ENCODE measurements at regions not wholly inside any gene's neighbourhood (a gene's known extent, or its start where the extent isn't known, plus 50 kb on each side); places are given as distances from the start of the nearest gene placed in this dataset.

DNA sequence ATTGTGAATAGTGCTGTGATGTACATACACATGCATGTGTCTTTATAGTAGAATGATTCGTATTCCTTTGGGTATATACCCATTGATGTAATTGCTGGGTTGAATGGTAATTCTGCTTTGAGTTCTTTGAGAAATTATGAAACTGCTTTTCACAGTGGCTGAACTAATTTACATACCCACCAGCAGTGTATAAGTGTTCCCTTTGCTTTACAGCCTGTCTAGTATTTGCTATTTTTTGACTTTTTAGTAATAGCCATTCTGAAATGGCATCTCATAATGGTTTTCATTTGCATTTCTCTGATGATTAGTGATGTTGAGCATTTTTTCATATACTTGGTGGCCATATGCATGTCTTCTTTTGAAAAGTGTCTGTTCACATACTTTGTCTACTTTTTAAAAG is 54.5 kb upstream of the FAM78B start:
- TF ChIP-seq, protein P1, sequence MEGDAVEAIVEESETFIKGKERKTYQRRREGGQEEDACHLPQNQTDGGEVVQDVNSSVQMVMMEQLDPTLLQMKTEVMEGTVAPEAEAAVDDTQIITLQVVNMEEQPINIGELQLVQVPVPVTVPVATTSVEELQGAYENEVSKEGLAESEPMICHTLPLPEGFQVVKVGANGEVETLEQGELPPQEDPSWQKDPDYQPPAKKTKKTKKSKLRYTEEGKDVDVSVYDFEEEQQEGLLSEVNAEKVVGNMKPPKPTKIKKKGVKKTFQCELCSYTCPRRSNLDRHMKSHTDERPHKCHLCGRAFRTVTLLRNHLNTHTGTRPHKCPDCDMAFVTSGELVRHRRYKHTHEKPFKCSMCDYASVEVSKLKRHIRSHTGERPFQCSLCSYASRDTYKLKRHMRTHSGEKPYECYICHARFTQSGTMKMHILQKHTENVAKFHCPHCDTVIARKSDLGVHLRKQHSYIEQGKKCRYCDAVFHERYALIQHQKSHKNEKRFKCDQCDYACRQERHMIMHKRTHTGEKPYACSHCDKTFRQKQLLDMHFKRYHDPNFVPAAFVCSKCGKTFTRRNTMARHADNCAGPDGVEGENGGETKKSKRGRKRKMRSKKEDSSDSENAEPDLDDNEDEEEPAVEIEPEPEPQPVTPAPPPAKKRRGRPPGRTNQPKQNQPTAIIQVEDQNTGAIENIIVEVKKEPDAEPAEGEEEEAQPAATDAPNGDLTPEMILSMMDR (IDR thresholded peaks at IDR 0.05): no peak

DNA sequence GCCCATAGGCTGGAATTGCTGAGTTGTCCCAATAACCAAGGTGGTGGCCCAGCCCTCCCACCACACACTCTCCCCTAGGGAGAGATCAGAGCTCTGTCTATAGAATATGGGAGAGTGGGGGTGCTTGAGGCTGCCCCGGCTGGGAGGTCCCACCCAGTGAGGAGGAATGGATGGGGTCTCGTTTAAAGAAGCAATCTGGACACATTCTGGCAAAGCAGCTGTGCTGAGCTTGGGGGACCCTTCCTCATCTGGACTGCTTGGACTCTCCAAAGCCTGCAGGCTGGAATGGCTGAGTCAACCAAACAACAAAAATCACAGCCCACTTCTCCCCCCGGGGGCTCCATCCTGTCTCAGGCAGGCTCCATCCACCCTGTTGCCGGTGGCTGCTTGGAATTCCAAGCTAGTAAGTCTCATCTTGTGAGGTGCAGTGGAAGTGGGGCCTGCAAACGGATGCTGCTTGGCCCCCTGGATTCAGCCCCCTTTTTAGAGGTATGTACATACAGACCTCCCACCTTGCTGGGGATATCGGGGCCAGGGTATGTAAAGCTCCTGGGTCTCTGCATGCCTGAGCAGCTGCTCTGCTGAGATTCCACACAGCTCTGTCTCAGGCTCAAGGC is 67.1 kb upstream of the FAM78B start:
- TF ChIP-seq, protein P1 (IDR thresholded peaks at IDR 0.05): no peak

DNA sequence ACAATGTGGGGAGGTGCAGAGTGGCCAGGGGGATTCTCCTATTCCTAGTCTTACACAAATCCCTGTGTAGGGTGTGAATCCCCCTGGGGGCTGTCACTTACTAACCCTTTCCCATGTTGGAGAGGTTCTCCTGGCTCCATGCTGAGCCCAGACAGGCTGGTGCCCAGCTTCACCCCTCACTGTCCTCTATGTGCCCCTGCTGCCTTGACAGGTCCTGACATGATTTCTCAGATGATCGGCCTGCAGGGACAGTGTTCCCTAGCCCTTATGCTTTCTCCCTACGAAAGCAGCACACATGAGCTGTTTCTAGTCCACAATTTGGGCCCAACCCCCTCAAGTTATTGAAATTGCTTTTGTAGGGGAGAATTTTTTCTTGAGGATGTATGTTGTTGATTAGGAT is 68.9 kb upstream of the FAM78B start:
- TF ChIP-seq, protein P1 (IDR thresholded peaks at IDR 0.05): no peak

DNA sequence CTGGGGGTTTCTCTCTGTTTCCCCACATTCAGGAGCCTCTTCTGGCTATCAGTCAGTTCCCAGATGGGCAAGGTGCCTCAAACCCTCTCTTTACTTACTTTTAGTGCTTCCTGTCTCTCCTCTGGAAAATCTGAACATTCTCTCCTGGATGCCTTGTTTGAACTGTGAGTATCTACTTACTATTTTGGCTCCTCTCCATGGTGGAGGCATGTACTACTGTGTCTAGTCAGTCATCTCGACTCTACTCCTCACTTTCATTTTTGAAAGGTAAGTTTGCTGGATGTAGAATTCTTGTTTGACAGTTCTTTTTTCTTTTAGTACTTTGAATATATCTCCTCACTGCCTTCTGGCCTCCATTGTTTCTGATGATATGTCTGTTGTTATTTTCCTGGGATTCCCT is 70.9 kb upstream of the FAM78B start:
- TF ChIP-seq, protein P1 (IDR thresholded peaks at IDR 0.05): no peak

DNA sequence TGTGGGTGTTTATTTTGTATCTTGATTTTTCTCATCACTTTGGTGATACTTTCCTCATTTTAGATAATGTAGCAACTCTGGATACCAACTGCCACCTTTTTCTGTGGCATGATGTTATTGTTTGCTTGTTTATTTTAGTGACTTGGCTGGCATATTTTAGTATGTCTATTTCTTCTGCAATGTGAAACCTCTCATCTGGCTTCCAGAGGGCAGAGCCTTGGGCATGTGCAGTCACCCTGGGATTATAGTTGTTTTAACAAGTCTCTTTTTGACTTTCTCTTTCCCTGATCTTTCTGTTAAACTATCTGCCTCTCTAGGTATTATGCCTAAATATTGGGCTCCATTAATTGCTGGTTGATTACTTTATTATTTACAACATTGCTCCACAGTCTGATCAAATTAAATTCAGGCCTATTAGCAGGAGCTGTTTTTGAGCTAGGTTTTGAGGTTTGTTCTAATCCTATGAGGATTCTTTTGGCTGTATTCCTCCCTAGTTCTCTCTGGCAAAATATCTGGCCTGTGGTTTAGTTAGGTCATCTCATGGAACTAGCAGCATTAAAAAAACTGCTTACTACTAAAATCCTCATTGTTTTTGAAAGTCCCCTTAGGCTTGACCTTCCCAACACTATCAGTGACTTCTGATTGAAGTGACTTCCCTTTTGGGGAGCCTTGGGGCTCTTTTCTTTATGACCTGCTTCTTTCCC is 86.4 kb upstream of the FAM78B start:
- TF ChIP-seq, protein P1 (IDR thresholded peaks at IDR 0.05): no peak

DNA sequence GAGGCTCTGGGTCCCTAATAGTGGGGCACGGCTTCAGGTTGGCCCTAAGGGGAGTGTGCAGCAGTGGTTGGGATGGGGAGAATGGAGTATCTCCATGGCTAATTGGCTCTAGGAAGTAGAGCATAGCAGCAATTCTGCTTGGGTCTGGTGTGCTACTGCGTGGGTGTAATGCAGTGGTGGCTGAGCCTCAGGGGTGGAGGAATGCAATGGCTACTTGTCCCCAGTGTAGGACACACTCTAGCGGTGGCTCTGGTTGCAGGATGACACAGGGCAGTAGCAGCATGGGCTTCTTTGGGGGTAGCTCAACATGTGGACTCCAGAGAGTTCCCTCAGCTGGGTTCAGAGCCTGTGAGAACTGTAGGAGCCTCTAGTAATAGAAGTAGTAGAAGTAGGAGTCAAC is 91.2 kb upstream of the FAM78B start:
- TF ChIP-seq, protein P1 (IDR thresholded peaks at IDR 0.05): no peak

DNA sequence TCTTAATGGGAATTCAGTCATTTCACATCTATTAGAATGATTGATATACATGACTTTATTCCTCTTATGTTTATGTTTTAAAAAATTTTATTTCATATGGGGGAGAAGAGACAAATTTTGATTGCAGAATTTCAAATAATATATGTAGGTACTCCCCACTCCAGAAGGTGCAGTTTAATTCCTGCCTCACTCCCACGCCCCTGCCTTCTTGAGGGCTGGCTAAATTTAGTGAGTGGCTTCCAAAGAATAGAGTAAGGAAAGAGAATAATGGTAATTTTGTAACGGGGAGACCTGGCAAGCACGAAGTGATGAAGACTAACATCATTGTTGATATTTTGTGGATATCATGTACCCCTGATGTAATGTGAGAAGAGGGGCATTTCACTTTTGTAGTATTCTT is 94.7 kb upstream of the FAM78B start:
- TF ChIP-seq, protein P1 (IDR thresholded peaks at IDR 0.05): no peak

Data from LNCAP (cell line).